ENCODE measurements at regions not wholly inside any gene's neighbourhood (a gene's known extent, or its start where the extent isn't known, plus 50 kb on each side); places are given as distances from the start of the nearest gene placed in this dataset.

GRCh38 chr17:53093391-53093790 is 729.3 kb upstream of the KIF2B start:
- Histone ChIP-seq H3K4me3 (ENCODE audit: control insufficient read depth in 2 of 3, extremely low read depth in 1 of 3, insufficient read depth in 2 of 3, low read depth in 1 of 3, low read length in 3 of 3) (no peak overlapping the region), H3K79me2 (ENCODE audit: control insufficient read depth, insufficient read depth, low read length) (no peaks in the 10 kb centered on the region), H3K27me3 (ENCODE audit: control insufficient read depth, extremely low read depth, insufficient read depth, low read length) (no peaks in the 10 kb centered on the region), H3K4me2 (ENCODE audit: control insufficient read depth, extremely low read depth, insufficient read depth, low read depth, low read length) (no peak overlapping the region), H2AFZ (ENCODE audit: control insufficient read depth, low read length) (no peak overlapping the region), H3K36me3 (ENCODE audit: control insufficient read depth in 2 of 2, extremely low read depth in 1 of 2, insufficient read depth in 2 of 2, low read length in 2 of 2) (no peaks in the 10 kb centered on the region), H3K27ac (ENCODE audit: control insufficient read depth, insufficient read depth, low read length) (no peak overlapping the region), H3K4me1 (ENCODE audit: control insufficient read depth, extremely low read depth, insufficient read depth, low read length) (no peaks in the 10 kb centered on the region), H4K20me1 (ENCODE audit: control insufficient read depth, extremely low read depth, insufficient read depth, low read length) (no peaks in the 10 kb centered on the region), H3K9ac (ENCODE audit: control insufficient read depth, extremely low read depth, insufficient read depth, low read length) (no peak overlapping the region), H3K9me1 (ENCODE audit: control insufficient read depth, extremely low read depth, insufficient read depth, low read length) (no peaks in the 10 kb centered on the region), H3K9me3 (ENCODE audit: control insufficient read depth, low read depth, low read length) (no peaks in the 10 kb centered on the region)
- dilution Hi-C loops (cut with MboI; ENCODE audit: extremely low pct_ligation_motif_present, low sequenced_read_pairs), result no loop called here
- no peak for DNase-seq (ENCODE audit: low read depth, low spot score)
- no peak for FAIRE-seq
- TF ChIP-seq EZH2 (IDR thresholded peaks at IDR 0.05; ENCODE audit: low read length) (no peak), CTCF (optimal IDR thresholded peaks at IDR 0.05 in 1 of 3, IDR thresholded peaks at IDR 0.05 in 1 of 3, conservative IDR thresholded peaks at IDR 0.05 in 1 of 3; ENCODE audit: extremely low read depth in 1 of 3, insufficient read depth in 2 of 3, low read length in 3 of 3) (no peak)

GRCh38 chr17:53092072-53092471 is 730.7 kb upstream of the KIF2B start:
- Histone ChIP-seq H3K4me2 (ENCODE audit: control insufficient read depth, extremely low read depth, insufficient read depth, low read depth, low read length) (no peak overlapping the region), H3K79me2 (ENCODE audit: control insufficient read depth, insufficient read depth, low read length) (no peaks in the 10 kb centered on the region), H3K36me3 (ENCODE audit: control insufficient read depth in 2 of 2, extremely low read depth in 1 of 2, insufficient read depth in 2 of 2, low read length in 2 of 2) (no peaks in the 10 kb centered on the region), H3K4me3 (ENCODE audit: control insufficient read depth in 2 of 3, extremely low read depth in 1 of 3, insufficient read depth in 2 of 3, low read depth in 1 of 3, low read length in 3 of 3) (no peak overlapping the region), H3K9me1 (ENCODE audit: control insufficient read depth, extremely low read depth, insufficient read depth, low read length) (no peaks in the 10 kb centered on the region), H3K27ac (ENCODE audit: control insufficient read depth, insufficient read depth, low read length) (no peak overlapping the region), H4K20me1 (ENCODE audit: control insufficient read depth, extremely low read depth, insufficient read depth, low read length) (no peaks in the 10 kb centered on the region), H3K9me3 (ENCODE audit: control insufficient read depth, low read depth, low read length) (no peaks in the 10 kb centered on the region), H2AFZ (ENCODE audit: control insufficient read depth, low read length) (no peak overlapping the region), H3K4me1 (ENCODE audit: control insufficient read depth, extremely low read depth, insufficient read depth, low read length) (no peaks in the 10 kb centered on the region), H3K27me3 (ENCODE audit: control insufficient read depth, extremely low read depth, insufficient read depth, low read length) (no peaks in the 10 kb centered on the region), H3K9ac (ENCODE audit: control insufficient read depth, extremely low read depth, insufficient read depth, low read length) (no peak overlapping the region)
- FAIRE-seq, result no peak
- TF ChIP-seq EZH2 (IDR thresholded peaks at IDR 0.05; ENCODE audit: low read length), result no peak
- TF ChIP-seq CTCF (optimal IDR thresholded peaks at IDR 0.05 in 1 of 3, IDR thresholded peaks at IDR 0.05 in 1 of 3, conservative IDR thresholded peaks at IDR 0.05 in 1 of 3; ENCODE audit: extremely low read depth in 1 of 3, insufficient read depth in 2 of 3, low read length in 3 of 3), result no peak
- no peak for DNase-seq (ENCODE audit: low read depth, low spot score)
- dilution Hi-C loops (cut with MboI; ENCODE audit: extremely low pct_ligation_motif_present, low sequenced_read_pairs), result no loop called here
